ENCODE measurements at regions not wholly inside any gene's neighbourhood (a gene's known extent, or its start where the extent isn't known, plus 50 kb on each side); places are given as distances from the start of the nearest gene placed in this dataset.
A peak's percentile ranks its signal among the peaks of the same experiment; 100 is the strongest.

DNA sequence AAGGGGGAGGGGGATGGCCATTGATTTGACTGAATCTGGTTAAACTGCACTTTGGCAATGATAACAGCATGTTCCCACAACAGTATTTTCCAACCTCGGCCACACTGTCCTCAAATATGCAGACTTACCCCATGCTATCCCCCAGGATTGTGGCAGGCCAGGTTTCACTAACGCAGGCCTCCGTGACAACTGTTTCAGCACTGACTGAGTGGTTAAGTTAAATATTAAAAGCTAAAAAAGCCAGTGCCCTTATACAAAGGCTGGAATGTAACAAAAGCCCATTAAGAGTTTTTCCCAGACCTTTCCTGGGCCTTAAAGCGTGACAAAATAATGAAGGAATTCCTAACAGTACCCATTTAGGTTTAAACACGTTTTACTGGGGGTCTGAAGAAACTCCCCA is 202.9 kb downstream of the USP25 start:
- Histone ChIP-seq H3K27ac (ENCODE audit: low read depth in 2 of 2, low read length in 2 of 2) (no peak overlapping the region), H3K27me3 (ENCODE audit: control insufficient read depth, insufficient read depth, low read length) (no peaks in the 10 kb centered on the region), H3K9me3 (ENCODE audit: control insufficient read depth in 2 of 3, insufficient read depth in 1 of 3, low read length in 3 of 3) (no peaks in the 10 kb centered on the region), H3K4me1 (ENCODE audit: control insufficient read depth in 2 of 3, insufficient read depth in 2 of 3, low read depth in 1 of 3, low read length in 3 of 3) (peaks cover 0 to 6% (median 0%) of the 10 kb centered on the region in 3 donors), H3K9ac (ENCODE audit: low read length in 3 of 3) (no peak overlapping the region), H3K36me3 (ENCODE audit: control insufficient read depth in 2 of 3, insufficient read depth in 3 of 3, low read length in 3 of 3) (no peaks in the 10 kb centered on the region), H3K4me3 (ENCODE audit: low read length in 3 of 3) (no peak overlapping the region)
- FAIRE-seq, result peak; percentile 39
- intact Hi-C loops (cut with DNase I), result no loop called here
- DNase-seq, result peak in 4 of 5 donors; percentile 50 to 73 (median 62)
- TF ChIP-seq, protein P1, sequence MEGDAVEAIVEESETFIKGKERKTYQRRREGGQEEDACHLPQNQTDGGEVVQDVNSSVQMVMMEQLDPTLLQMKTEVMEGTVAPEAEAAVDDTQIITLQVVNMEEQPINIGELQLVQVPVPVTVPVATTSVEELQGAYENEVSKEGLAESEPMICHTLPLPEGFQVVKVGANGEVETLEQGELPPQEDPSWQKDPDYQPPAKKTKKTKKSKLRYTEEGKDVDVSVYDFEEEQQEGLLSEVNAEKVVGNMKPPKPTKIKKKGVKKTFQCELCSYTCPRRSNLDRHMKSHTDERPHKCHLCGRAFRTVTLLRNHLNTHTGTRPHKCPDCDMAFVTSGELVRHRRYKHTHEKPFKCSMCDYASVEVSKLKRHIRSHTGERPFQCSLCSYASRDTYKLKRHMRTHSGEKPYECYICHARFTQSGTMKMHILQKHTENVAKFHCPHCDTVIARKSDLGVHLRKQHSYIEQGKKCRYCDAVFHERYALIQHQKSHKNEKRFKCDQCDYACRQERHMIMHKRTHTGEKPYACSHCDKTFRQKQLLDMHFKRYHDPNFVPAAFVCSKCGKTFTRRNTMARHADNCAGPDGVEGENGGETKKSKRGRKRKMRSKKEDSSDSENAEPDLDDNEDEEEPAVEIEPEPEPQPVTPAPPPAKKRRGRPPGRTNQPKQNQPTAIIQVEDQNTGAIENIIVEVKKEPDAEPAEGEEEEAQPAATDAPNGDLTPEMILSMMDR (IDR thresholded peaks at IDR 0.05; ENCODE audit: borderline replicate concordance, extremely low read depth, insufficient read depth), result no peak

DNA sequence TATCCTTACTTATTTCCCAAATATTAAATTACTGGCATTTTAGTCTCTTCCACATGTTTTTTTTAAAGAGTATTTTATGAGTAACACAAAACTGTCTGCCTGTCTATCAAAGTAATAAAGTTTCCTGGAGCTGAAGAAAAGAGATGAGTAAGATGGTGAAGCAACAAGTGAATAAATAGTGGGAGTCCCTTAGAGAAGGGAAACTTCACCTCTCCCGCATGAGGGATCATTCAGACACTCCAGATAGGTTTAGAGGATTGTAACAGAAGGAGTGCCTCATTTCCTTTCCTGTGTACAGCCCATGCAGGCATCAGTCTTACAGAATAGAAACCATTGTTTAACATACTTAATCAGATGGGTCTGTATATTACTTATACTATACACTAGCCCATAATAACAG is 205.7 kb downstream of the USP25 start:
- Histone ChIP-seq H3K27ac (ENCODE audit: low read depth in 2 of 2, low read length in 2 of 2) (no peak overlapping the region), H3K4me3 (ENCODE audit: low read length in 3 of 3) (no peak overlapping the region), H3K36me3 (ENCODE audit: control insufficient read depth in 2 of 3, insufficient read depth in 3 of 3, low read length in 3 of 3) (no peaks in the 10 kb centered on the region), H3K9ac (ENCODE audit: low read length in 3 of 3) (no peak overlapping the region), H3K4me1 (ENCODE audit: control insufficient read depth in 2 of 3, insufficient read depth in 2 of 3, low read depth in 1 of 3, low read length in 3 of 3) (peaks cover 0 to 6% (median 0%) of the 10 kb centered on the region in 3 donors), H3K27me3 (ENCODE audit: control insufficient read depth, insufficient read depth, low read length) (no peaks in the 10 kb centered on the region), H3K9me3 (ENCODE audit: control insufficient read depth in 2 of 3, insufficient read depth in 1 of 3, low read length in 3 of 3) (no peaks in the 10 kb centered on the region)
- TF ChIP-seq, protein P1 (IDR thresholded peaks at IDR 0.05; ENCODE audit: borderline replicate concordance, extremely low read depth, insufficient read depth), result no peak
- DNase-seq, result no peak
- intact Hi-C loops (cut with DNase I), result no loop called here
- no peak for FAIRE-seq

DNA sequence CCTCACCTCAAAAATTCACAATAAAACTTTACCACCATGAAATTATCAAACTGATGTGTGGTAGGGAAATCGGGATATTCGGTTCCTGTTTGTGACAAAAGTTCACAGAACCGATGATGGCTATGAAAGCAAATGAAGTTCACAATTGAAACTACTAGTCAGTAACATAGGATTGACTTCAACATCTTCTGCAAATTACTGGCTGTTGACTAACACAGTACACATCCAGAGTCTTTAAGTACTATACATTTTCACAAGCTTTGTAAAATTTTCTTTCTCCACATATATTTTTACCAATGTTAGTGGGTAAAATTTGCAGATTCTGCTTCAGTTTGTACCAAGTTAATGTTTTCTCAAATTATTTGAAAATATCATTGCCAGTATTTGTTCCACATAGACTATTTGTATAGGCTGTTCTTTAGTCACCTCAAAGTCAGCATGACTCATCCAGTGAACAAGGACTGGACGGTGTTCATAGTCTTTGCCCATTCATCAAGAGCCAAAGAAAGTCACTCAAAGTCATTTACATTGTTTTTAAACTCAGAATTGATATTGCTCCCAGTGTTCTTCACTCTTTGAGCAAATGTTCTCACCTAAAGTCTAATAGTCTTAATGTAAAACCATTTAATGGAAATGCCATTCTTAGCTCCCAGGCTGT is 213.4 kb downstream of the USP25 start:
- DNase-seq, result no peak
- H3K27ac ChIP-seq (ENCODE audit: low read depth in 2 of 2, low read length in 2 of 2), result no peak overlapping the region
- no peak for FAIRE-seq
- TF ChIP-seq, protein P1 (IDR thresholded peaks at IDR 0.05; ENCODE audit: borderline replicate concordance, extremely low read depth, insufficient read depth), result no peak
- no peaks in the 10 kb centered on the region for H3K9me3 ChIP-seq (ENCODE audit: control insufficient read depth in 2 of 3, insufficient read depth in 1 of 3, low read length in 3 of 3)
- no peak overlapping the region for H3K9ac ChIP-seq (ENCODE audit: low read length in 3 of 3)
- no peak overlapping the region for H3K4me3 ChIP-seq (ENCODE audit: low read length in 3 of 3)
- H3K27me3 ChIP-seq (ENCODE audit: control insufficient read depth, insufficient read depth, low read length), result no peaks in the 10 kb centered on the region
- intact Hi-C loops (cut with DNase I), result no loop called here
- H3K36me3 ChIP-seq (ENCODE audit: control insufficient read depth in 2 of 3, insufficient read depth in 3 of 3, low read length in 3 of 3), result no peaks in the 10 kb centered on the region
- H3K4me1 ChIP-seq (ENCODE audit: control insufficient read depth in 2 of 3, insufficient read depth in 2 of 3, low read depth in 1 of 3, low read length in 3 of 3), result no peaks in the 10 kb centered on the region

DNA sequence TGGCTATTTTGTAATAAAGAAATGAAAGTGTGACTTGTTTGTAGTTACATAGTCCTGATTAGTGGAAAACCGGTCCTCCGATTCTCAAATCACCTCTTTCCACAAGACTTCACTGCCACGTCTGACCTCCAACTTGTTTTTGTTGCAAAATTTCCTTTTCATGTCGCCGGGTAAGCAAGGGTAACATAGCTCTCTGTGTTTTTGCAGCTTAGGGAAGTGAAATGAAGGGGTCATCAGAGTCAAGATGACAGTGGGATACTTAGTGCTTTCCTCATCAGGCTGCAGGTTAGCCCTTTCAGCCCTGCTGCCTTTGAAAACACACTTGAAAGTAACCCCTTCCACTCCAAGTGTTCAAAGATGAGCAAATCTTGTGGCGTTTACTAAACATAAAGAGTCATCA is 217.9 kb downstream of the USP25 start:
- DNase-seq (peak in 1 of 5 donors; percentile 29), FAIRE-seq (no peak)
- Histone ChIP-seq H3K4me3 (ENCODE audit: low read length in 3 of 3) (no peak overlapping the region), H3K27me3 (ENCODE audit: control insufficient read depth, insufficient read depth, low read length) (no peaks in the 10 kb centered on the region), H3K9me3 (ENCODE audit: control insufficient read depth in 2 of 3, insufficient read depth in 1 of 3, low read length in 3 of 3) (no peaks in the 10 kb centered on the region), H3K36me3 (ENCODE audit: control insufficient read depth in 2 of 3, insufficient read depth in 3 of 3, low read length in 3 of 3) (no peaks in the 10 kb centered on the region), H3K27ac (ENCODE audit: low read depth in 2 of 2, low read length in 2 of 2) (no peak overlapping the region), H3K4me1 (ENCODE audit: control insufficient read depth in 2 of 3, insufficient read depth in 2 of 3, low read depth in 1 of 3, low read length in 3 of 3) (no peaks in the 10 kb centered on the region), H3K9ac (ENCODE audit: low read length in 3 of 3) (no peak overlapping the region)
- intact Hi-C loops (cut with DNase I), result no loop called here
- TF ChIP-seq, protein P1 (IDR thresholded peaks at IDR 0.05; ENCODE audit: borderline replicate concordance, extremely low read depth, insufficient read depth), result no peak
